Stimulated activated CD4-positive, alpha-beta T cell treated with anti-CD3 and anti-CD28 coated beads, Interleukin-1b, Interleukin-23, amount 100 ng/mL, for 24 hours (primary cell): ENCODE measurements at regions not wholly inside any gene's neighbourhood (a gene's known extent, or its start where the extent isn't known, plus 50 kb on each side); places are given as distances from the start of the nearest gene placed in this dataset.
A peak's percentile ranks its signal among the peaks of the same experiment; 100 is the strongest.

Experiments
- DNase-seq, 4 experiments: peaks; one replicate each; pipeline ENCODE4 v3.0.0-alpha.2; 2020; ENCODE audit warnings: low read depth in 4 of 4, low spot score in 1 of 4

GRCh38 chr16:5640883-5641282 is 543.3 kb upstream of the EEF2KMT start:
- no peak for DNase-seq

- no peak for DNase-seq
These were observed 541.9 kb upstream of the EEF2KMT start for GRCh38 chr16:5639531-5639930.

GRCh38 chr16:5635331-5635730 is 537.7 kb upstream of the EEF2KMT start:
- DNase-seq, result no peak

- no peak for DNase-seq
These were observed 537.1 kb upstream of the EEF2KMT start for GRCh38 chr16:5634666-5635180.

- no peak for DNase-seq
These were observed 536.3 kb upstream of the EEF2KMT start for GRCh38 chr16:5633845-5634440.

GRCh38 chr16:5622234-5622884 is 524.8 kb upstream of the EEF2KMT start:
- no peak for DNase-seq

- no peak for DNase-seq
These were observed 524.2 kb upstream of the EEF2KMT start for GRCh38 chr16:5621826-5622225.

GRCh38 chr16:5619304-5619703 is 521.7 kb upstream of the EEF2KMT start:
- DNase-seq, result no peak

- DNase-seq, result no peak
These were observed 519.2 kb upstream of the EEF2KMT start for GRCh38 chr16:5616841-5617240.

- DNase-seq, result peak in 3 of 4 experiments; percentile 2 to 18 (median 16)
These were observed 518.5 kb upstream of the EEF2KMT start for GRCh38 chr16:5615868-5616642.

- no peak for DNase-seq
These were observed 509.6 kb upstream of the EEF2KMT start for GRCh38 chr16:5607169-5607568.

- no peak for DNase-seq
These were observed 507.8 kb upstream of the EEF2KMT start for GRCh38 chr16:5605404-5605803.

GRCh38 chr16:5604770-5605169 is 507.2 kb upstream of the EEF2KMT start:
- no peak for DNase-seq

GRCh38 chr16:5603836-5604235 is 506.2 kb upstream of the EEF2KMT start:
- DNase-seq, result no peak

- DNase-seq, result no peak
These were observed 504.4 kb upstream of the EEF2KMT start for GRCh38 chr16:5601957-5602356.

- no peak for DNase-seq
These were observed 501.2 kb upstream of the EEF2KMT start for GRCh38 chr16:5598793-5599192.

GRCh38 chr16:5595849-5596248 is 498.3 kb upstream of the EEF2KMT start:
- no peak for DNase-seq

- DNase-seq, result no peak
These were observed 492.8 kb upstream of the EEF2KMT start for GRCh38 chr16:5590416-5590815.

- no peak for DNase-seq
These were observed 492.3 kb upstream of the EEF2KMT start for GRCh38 chr16:5589812-5590373.

- DNase-seq, result no peak
These were observed 486.5 kb upstream of the EEF2KMT start for GRCh38 chr16:5584109-5584508.

- DNase-seq, result no peak
These were observed 484.9 kb upstream of the EEF2KMT start for GRCh38 chr16:5582529-5582928.

- DNase-seq, result no peak
These were observed 484.3 kb upstream of the EEF2KMT start for GRCh38 chr16:5581908-5582307.
